HL-60 (cell line): ENCODE measurements at regions not wholly inside any gene's neighbourhood (a gene's known extent, or its start where the extent isn't known, plus 50 kb on each side); places are given as distances from the start of the nearest gene placed in this dataset.
"Not testable (repeated sequence)": the region's sequence is repeated elsewhere in the genome, so short reads cannot be mapped to it uniquely, and the experiment has no call there.

Source experiments
- DNase-seq, 2 experiments: peaks; one replicate each; pipeline ENCODE4 v3.0.0-alpha.2; 2010 to 2020; ENCODE audit warnings: low read depth in 1 of 2, low spot score in 1 of 2
- H3K27ac ChIP-seq: fragments of 250-450 bp; sonication (Bioruptor Pico); replicated peaks from 2 replicates; pipeline ENCODE4 v1.5.1; 2020; ENCODE audit warnings: mild to moderate bottlenecking, moderate library complexity
- H3K27me3 ChIP-seq: fragments of 250-450 bp; sonication (Bioruptor Pico); 2 replicates; pipeline ENCODE4 v1.5.1; 2021; ENCODE audit warnings: mild to moderate bottlenecking, moderate library complexity; ENCODE audit not compliant: insufficient read depth, poor library complexity, severe bottlenecking
- H3K4me3 ChIP-seq: replicated peaks from 2 replicates; pipeline ENCODE4 v1.5.1; 2011; ENCODE audit warnings: mild to moderate bottlenecking, control low read depth, low read length; ENCODE audit not compliant: insufficient read depth
- GABPA ChIP-seq: IDR thresholded peaks from 2 replicates; pipeline ENCODE4 v1.6.1; 2012; ENCODE audit warnings: low read depth
- POLR2AphosphoS5 ChIP-seq: IDR thresholded peaks from 2 replicates; pipeline ENCODE4 v1.6.1; 2012; ENCODE audit warnings: low read depth
- SPI1 ChIP-seq: IDR thresholded peaks from 2 replicates; pipeline ENCODE4 v1.6.1; 2012; ENCODE audit warnings: low read depth, mild to moderate bottlenecking, borderline replicate concordance
- TF ChIP-seq, protein P1 (sequence below): IDR thresholded peaks from one replicate; pipeline ENCODE4 v1.5.1; 2011; ENCODE audit warnings: low read length, control low read depth, inconsistent platforms; ENCODE audit not compliant: insufficient read depth
- TF ChIP-seq, protein P2 (sequence below): IDR thresholded peaks from 2 replicates; pipeline ENCODE4 v1.6.1; 2012; ENCODE audit warnings: low read depth; ENCODE audit not compliant: insufficient replicate concordance

DNA sequence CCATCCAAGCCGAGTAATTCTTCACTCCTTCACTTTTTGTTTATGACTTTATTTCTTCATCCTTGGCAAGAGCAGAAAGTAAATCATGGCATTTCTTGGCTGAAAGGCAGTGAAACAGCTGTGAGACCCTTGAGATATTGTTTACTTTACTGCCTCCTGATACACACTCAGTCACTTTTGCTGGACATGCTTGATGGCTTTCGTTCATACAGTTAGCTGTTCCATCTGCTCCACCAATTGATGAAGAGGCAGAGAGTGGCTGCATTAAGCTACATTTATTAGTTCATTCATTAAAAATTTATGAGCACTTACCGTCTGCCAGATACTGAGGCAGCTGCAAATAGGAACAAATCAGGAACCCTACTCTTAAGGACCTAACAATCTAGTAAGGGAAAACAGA, 184.4 kb upstream of the OR13F1 start:
- Histone ChIP-seq H3K27me3 (no peaks in the 10 kb centered on the region), H3K27ac (no peak overlapping the region), H3K4me3 (no peak overlapping the region)
- TF ChIP-seq, protein P1, sequence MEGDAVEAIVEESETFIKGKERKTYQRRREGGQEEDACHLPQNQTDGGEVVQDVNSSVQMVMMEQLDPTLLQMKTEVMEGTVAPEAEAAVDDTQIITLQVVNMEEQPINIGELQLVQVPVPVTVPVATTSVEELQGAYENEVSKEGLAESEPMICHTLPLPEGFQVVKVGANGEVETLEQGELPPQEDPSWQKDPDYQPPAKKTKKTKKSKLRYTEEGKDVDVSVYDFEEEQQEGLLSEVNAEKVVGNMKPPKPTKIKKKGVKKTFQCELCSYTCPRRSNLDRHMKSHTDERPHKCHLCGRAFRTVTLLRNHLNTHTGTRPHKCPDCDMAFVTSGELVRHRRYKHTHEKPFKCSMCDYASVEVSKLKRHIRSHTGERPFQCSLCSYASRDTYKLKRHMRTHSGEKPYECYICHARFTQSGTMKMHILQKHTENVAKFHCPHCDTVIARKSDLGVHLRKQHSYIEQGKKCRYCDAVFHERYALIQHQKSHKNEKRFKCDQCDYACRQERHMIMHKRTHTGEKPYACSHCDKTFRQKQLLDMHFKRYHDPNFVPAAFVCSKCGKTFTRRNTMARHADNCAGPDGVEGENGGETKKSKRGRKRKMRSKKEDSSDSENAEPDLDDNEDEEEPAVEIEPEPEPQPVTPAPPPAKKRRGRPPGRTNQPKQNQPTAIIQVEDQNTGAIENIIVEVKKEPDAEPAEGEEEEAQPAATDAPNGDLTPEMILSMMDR, result no peak
- TF ChIP-seq, protein P2, sequence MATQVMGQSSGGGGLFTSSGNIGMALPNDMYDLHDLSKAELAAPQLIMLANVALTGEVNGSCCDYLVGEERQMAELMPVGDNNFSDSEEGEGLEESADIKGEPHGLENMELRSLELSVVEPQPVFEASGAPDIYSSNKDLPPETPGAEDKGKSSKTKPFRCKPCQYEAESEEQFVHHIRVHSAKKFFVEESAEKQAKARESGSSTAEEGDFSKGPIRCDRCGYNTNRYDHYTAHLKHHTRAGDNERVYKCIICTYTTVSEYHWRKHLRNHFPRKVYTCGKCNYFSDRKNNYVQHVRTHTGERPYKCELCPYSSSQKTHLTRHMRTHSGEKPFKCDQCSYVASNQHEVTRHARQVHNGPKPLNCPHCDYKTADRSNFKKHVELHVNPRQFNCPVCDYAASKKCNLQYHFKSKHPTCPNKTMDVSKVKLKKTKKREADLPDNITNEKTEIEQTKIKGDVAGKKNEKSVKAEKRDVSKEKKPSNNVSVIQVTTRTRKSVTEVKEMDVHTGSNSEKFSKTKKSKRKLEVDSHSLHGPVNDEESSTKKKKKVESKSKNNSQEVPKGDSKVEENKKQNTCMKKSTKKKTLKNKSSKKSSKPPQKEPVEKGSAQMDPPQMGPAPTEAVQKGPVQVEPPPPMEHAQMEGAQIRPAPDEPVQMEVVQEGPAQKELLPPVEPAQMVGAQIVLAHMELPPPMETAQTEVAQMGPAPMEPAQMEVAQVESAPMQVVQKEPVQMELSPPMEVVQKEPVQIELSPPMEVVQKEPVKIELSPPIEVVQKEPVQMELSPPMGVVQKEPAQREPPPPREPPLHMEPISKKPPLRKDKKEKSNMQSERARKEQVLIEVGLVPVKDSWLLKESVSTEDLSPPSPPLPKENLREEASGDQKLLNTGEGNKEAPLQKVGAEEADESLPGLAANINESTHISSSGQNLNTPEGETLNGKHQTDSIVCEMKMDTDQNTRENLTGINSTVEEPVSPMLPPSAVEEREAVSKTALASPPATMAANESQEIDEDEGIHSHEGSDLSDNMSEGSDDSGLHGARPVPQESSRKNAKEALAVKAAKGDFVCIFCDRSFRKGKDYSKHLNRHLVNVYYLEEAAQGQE, result no peak
- TF ChIP-seq POLR2AphosphoS5 (no peak), SPI1 (no peak), GABPA (no peak)
- DNase-seq, result no peak

DNA sequence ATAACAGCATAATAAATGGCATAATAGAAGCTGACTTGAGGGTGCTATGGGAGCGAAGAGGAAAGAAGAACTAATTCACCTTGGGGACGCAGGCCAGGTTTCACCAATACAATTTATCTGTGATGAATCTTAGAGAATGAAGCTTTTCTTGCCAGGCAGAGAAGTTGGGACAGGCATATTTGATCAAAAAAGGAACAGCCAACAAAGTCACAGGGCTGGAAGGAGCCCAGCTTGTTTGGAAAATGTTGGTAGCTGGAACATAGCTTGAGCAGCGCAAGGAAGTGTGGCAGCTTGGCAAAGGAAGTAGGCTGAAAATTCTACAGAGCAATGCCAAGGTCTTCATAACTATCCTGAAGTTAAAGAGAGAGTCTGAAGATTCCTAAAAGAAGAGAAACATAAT, 181.5 kb upstream of the OR13F1 start:
- TF ChIP-seq SPI1 (no peak), POLR2AphosphoS5 (no peak), GABPA (no peak)
- TF ChIP-seq, protein P2, result no peak
- TF ChIP-seq, protein P1, result no peak
- no peak overlapping the region for H3K4me3 ChIP-seq
- H3K27me3 ChIP-seq, result no peaks in the 10 kb centered on the region
- H3K27ac ChIP-seq, result no peak overlapping the region
- DNase-seq, result no peak

DNA sequence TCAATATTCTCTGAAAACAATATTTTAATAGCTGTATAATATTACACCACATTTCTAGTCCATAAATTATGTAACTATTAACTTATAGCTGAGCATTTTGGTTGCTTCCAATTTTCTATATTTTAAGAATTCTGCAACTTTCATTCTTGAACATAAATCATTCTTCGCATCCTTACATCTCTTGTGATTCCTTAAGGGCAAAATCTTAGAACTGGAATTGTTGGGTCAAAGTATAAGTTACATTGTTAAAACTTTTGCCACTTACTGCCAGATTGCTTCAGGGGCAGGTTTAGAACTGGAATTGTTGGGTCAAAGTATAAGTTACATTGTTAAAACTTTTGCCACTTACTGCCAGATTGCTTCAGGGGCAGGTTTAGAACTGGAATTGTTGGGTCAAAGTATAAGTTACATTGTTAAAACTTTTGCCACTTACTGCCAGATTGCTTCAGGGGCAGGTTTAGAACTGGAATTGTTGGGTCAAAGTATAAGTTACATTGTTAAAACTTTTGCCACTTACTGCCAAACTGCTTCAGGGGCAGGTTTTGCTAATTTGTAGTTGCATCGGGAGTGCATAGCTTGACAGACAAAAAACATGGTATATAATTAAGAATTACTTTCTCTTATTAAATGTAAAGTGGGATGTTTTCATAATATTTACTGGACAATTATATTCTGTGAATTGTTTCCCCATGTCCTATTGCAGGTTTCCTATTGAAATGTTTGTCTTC, 179.9 kb upstream of the OR13F1 start:
- not testable (repeated sequence) for DNase-seq, H3K27ac ChIP-seq, H3K4me3 ChIP-seq, H3K27me3 ChIP-seq

DNA sequence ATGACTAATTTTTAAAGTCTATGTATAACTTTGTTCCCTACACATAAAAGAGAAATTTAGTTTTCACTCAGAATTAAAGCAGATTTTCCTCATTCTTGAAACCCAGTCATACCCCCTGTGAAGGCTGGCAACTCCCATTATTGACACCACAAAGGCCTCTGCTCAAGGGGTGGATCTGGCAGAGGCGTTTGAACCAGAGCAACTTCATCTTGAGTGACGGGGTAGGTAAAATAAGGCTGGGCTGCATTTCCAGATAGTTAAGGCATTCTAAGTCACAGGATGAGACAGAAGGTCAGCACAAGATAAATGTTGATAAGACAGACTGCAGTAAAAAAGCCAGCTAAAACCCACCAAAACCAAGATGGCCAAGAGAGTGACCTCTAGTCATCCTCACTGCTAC, 177.2 kb upstream of the OR13F1 start:
- DNase-seq, result no peak
- no peak overlapping the region for H3K27ac ChIP-seq
- H3K4me3 ChIP-seq, result no peak overlapping the region
- TF ChIP-seq GABPA (no peak), POLR2AphosphoS5 (no peak), SPI1 (no peak)
- TF ChIP-seq, protein P1, result no peak
- TF ChIP-seq, protein P2, result no peak
- H3K27me3 ChIP-seq, result no peaks in the 10 kb centered on the region
